Caco-2 (cell line): ENCODE measurements at regions not wholly inside any gene's neighbourhood (a gene's known extent, or its start where the extent isn't known, plus 50 kb on each side); places are given as distances from the start of the nearest gene placed in this dataset.

ENCODE experiments used
- BruUV-seq: library from RNA; stranded (reverse); fragments of 400-500 nt; replicated peaks from 2 replicates; lab custom pipeline; 2021; lab: Mats Ljungman, UMichigan
- CTCF ChIA-PET: fragments of 300-600 bp; sonication (Branson Sonifier 250); formaldehyde crosslinking; loops from one replicate; lab custom pipeline; 2022; ENCODE audit warnings: antibody characterized with exemption; lab: Charles Lee
- POLR2A ChIA-PET: fragments of 300-600 bp; sonication (Branson Sonifier 250); formaldehyde crosslinking; loops from one replicate; lab custom pipeline; 2022; ENCODE audit warnings: antibody characterized with exemption; lab: Charles Lee
- DNase-seq, 2 experiments: peaks; one replicate each; pipeline versions ENCODE4 v3.0.0 to v3.0.0-alpha.2; 2020 to 2022
- H3K27me3 ChIP-seq: replicated peaks from 2 replicates; pipeline ENCODE4 v1.6.0; 2011; ENCODE audit warnings: low read length; ENCODE audit not compliant: control insufficient read depth, insufficient read depth
- H3K36me3 ChIP-seq: 2 replicates; pipeline ENCODE4 v1.5.1; 2011; ENCODE audit warnings: low read length; ENCODE audit not compliant: control insufficient read depth, insufficient read depth
- H3K4me1 ChIP-seq: fragments of 250-450 bp; sonication (Bioruptor Pico); 2 replicates; pipeline ENCODE4 v1.5.1; 2020; ENCODE audit warnings: mild to moderate bottlenecking
- H3K4me3 ChIP-seq: 2 replicates; pipeline ENCODE4 v1.5.1; 2011; ENCODE audit warnings: low read depth, mild to moderate bottlenecking, control low read depth, low read length
- H3K9me3 ChIP-seq: fragments of 250-450 bp; sonication (Bioruptor Pico); 2 replicates; pipeline ENCODE4 v1.5.1; 2020; ENCODE audit warnings: mild to moderate bottlenecking, moderate library complexity
- H3K27ac Mint-ChIP-seq: one replicate; pipeline ENCODE4 v1.8.0; 2022; ENCODE audit warnings: mixed read lengths; ENCODE audit not compliant: unreplicated experiment
- H3K27me3 Mint-ChIP-seq: one replicate; pipeline ENCODE4 v1.8.0; 2022; ENCODE audit warnings: mixed read lengths; ENCODE audit not compliant: insufficient read depth, unreplicated experiment
- H3K36me3 Mint-ChIP-seq: one replicate; pipeline ENCODE4 v1.8.0; 2022; ENCODE audit warnings: mild to moderate bottlenecking, mixed read lengths; ENCODE audit not compliant: insufficient read depth, unreplicated experiment
- H3K4me1 Mint-ChIP-seq: one replicate; pipeline ENCODE4 v1.8.0; 2022; ENCODE audit warnings: low read depth, mixed read lengths; ENCODE audit not compliant: unreplicated experiment
- H3K4me3 Mint-ChIP-seq: one replicate; pipeline ENCODE4 v1.8.0; 2022; ENCODE audit warnings: mild to moderate bottlenecking, moderate library complexity, mixed read lengths; ENCODE audit not compliant: unreplicated experiment
- H3K9me3 Mint-ChIP-seq: one replicate; pipeline ENCODE4 v1.8.0; 2022; ENCODE audit warnings: mixed read lengths; ENCODE audit not compliant: unreplicated experiment
- CTCF ChIP-seq, 2 experiments: fragments of 200-600 bp in 1 of 2; IDR thresholded peaks; 1 replicate in 1 of 2; 2 replicates in 1 of 2; pipeline versions ENCODE4 v1.5.1 to v1.8.0; 2011 to 2022; ENCODE audit warnings: antibody characterized with exemption in 1 of 2, control low read depth in 1 of 2, inconsistent platforms in 1 of 2, low read depth in 1 of 2, low read length in 1 of 2, mild to moderate bottlenecking in 1 of 2, moderate library complexity in 1 of 2; ENCODE audit not compliant: insufficient read depth in 1 of 2, severe bottlenecking in 1 of 2, unreplicated experiment in 1 of 2
- intact Hi-C: fragments of 100-400 bp; cut with micrococcal nuclease; formaldehyde crosslinking; loops from one replicate; pipeline ENCODE4 v1.10.0; 2022; ENCODE audit not compliant: unreplicated experiment

GRCh38 chr22:48352086-48352911 is 1475.4 kb downstream of the BRD1 start:
- CTCF ChIA-PET, result no interaction called here

GRCh38 chr22:48351376-48352085 is 1476.1 kb downstream of the BRD1 start:
- Mint-ChIP-seq H3K9me3 (no peaks in the 10 kb centered on the region), H3K4me1 (no peaks in the 10 kb centered on the region), H3K4me3 (no peak overlapping the region), H3K36me3 (no peaks in the 10 kb centered on the region), H3K27ac (no peak overlapping the region), H3K27me3 (peaks cover 5% of the 10 kb centered on the region)
- no peak overlapping the region for H3K4me3 ChIP-seq
- H3K36me3 ChIP-seq, result no peaks in the 10 kb centered on the region
- no TSS peak for BruUV-seq
- ChIA-PET POLR2A (no interaction called here), CTCF (no interaction called here)
- no peaks in the 10 kb centered on the region for H3K4me1 ChIP-seq
- intact Hi-C loops, result no loop called here
- H3K9me3 ChIP-seq, result no peaks in the 10 kb centered on the region
- no peaks in the 10 kb centered on the region; the same call in 1 of the 2 replicates for H3K27me3 ChIP-seq
- no peak for TF ChIP-seq CTCF (IDR thresholded peaks at IDR 0.05; ENCODE audit: insufficient read depth in 1 of 2, low read depth in 1 of 2, low read length in 1 of 2, severe bottlenecking in 1 of 2, unreplicated experiment in 1 of 2)
- DNase-seq, result no peak

More at GRCh38 chr22:48352086-48352911, 1475.4 kb downstream of the BRD1 start:
- intact Hi-C loops, result no loop called here
- POLR2A ChIA-PET, result no interaction called here
- BruUV-seq, result no TSS peak
- Histone ChIP-seq H3K4me3 (no peak overlapping the region), H3K27me3 (no peaks in the 10 kb centered on the region), H3K4me1 (no peaks in the 10 kb centered on the region), H3K36me3 (no peaks in the 10 kb centered on the region), H3K9me3 (no peaks in the 10 kb centered on the region)
- H3K4me3 Mint-ChIP-seq, result no peak overlapping the region
- H3K9me3 Mint-ChIP-seq, result no peaks in the 10 kb centered on the region
- H3K27me3 Mint-ChIP-seq, result peaks cover 7% of the 10 kb centered on the region
- TF ChIP-seq CTCF (IDR thresholded peaks at IDR 0.05; ENCODE audit: insufficient read depth in 1 of 2, low read depth in 1 of 2, low read length in 1 of 2, severe bottlenecking in 1 of 2, unreplicated experiment in 1 of 2), result no peak
- H3K27ac Mint-ChIP-seq, result no peak overlapping the region
- H3K36me3 Mint-ChIP-seq, result no peaks in the 10 kb centered on the region
- no peaks in the 10 kb centered on the region for H3K4me1 Mint-ChIP-seq
- no peak for DNase-seq

- no peaks in the 10 kb centered on the region for H3K36me3 ChIP-seq
- H3K4me1 ChIP-seq, result no peaks in the 10 kb centered on the region
- intact Hi-C loops, result no loop called here
- H3K9me3 ChIP-seq, result no peaks in the 10 kb centered on the region
- no peaks in the 10 kb centered on the region for H3K9me3 Mint-ChIP-seq
- TF ChIP-seq CTCF (IDR thresholded peaks at IDR 0.05; ENCODE audit: insufficient read depth in 1 of 2, low read depth in 1 of 2, low read length in 1 of 2, severe bottlenecking in 1 of 2, unreplicated experiment in 1 of 2), result no peak
- H3K27me3 ChIP-seq, result no peaks in the 10 kb centered on the region; the same call in 1 of the 2 replicates
- no peak for DNase-seq
- H3K36me3 Mint-ChIP-seq, result no peaks in the 10 kb centered on the region
- no peak overlapping the region for H3K4me3 ChIP-seq
- no peak overlapping the region for H3K27ac Mint-ChIP-seq
- H3K4me3 Mint-ChIP-seq, result no peak overlapping the region
- CTCF ChIA-PET, result no interaction called here
- no TSS peak for BruUV-seq
- H3K27me3 Mint-ChIP-seq, result peaks cover 3% of the 10 kb centered on the region
- POLR2A ChIA-PET, result no interaction called here
- no peaks in the 10 kb centered on the region for H3K4me1 Mint-ChIP-seq
Observed at GRCh38 chr22:48350456-48350855, 1477.2 kb downstream of the BRD1 start.
